ENCODE measurements at regions not wholly inside any gene's neighbourhood (a gene's known extent, or its start where the extent isn't known, plus 50 kb on each side); places are given as distances from the start of the nearest gene placed in this dataset.

DNA sequence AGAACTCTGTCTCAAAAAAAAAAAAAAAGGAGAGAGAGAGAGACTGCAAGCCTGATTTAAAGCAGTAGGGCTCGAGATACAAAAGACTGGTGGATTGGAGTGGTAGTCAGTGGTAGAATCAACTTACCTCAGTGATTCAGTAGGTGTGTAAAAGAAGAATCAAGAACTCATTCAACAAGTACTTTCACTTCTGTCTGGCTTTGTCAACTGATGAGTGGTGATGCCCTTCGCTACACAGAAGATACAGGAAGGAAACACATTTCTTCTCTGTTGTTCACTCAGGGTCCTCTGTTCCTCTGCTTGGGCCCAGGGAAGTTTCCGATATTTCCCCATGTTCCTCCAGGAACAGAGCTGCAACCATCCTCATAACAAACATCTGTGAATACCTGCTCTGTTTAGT is 68.6 kb upstream of the COG2 start:
- no peak overlapping the region for H2AFZ ChIP-seq (ENCODE audit: low read depth, low read length, poor library complexity, severe bottlenecking)
- no peaks in the 10 kb centered on the region for H3K79me2 ChIP-seq (ENCODE audit: insufficient read depth, low read length)
- ATAC-seq (no peak), DNase-seq (ENCODE audit: low read depth, low spot score) (no peak)
- H3K27me3 ChIP-seq (ENCODE audit: insufficient read depth, low read length) = peaks cover 19% of the 10 kb centered on the region
- H3K4me3 ChIP-seq (replicated peaks in 1 of 2; ENCODE audit: low read depth in 1 of 2, low read length in 2 of 2) = no peak overlapping the region
- POLR2A ChIA-PET = no interaction called here
- no peak overlapping the region for H3K4me2 ChIP-seq (ENCODE audit: low read length)
- no TSS peak for BruUV-seq (replicated peaks)
- no peaks in the 10 kb centered on the region for H4K20me1 ChIP-seq (ENCODE audit: insufficient read depth)
- H3K9ac ChIP-seq (ENCODE audit: low read length) = no peak overlapping the region
- H3K9me2 ChIP-seq (ENCODE audit: insufficient read depth) = no peaks in the 10 kb centered on the region
- no peak overlapping the region for H3K27ac ChIP-seq (ENCODE audit: low read depth, low read length)
- intact Hi-C loops (cut with micrococcal nuclease) = no loop called here
- no peaks in the 10 kb centered on the region for H3K9me3 ChIP-seq (ENCODE audit: control insufficient read depth in 1 of 2, insufficient read depth in 1 of 2, low read depth in 1 of 2, low read length in 2 of 2)
- RAD21 ChIA-PET (ENCODE audit: low non-redundant PET in 1 of 2, low total read pairs in 2 of 2, uncharacterized antibody in 2 of 2, unreplicated experiment in 2 of 2) = no interaction called here
- H3K36me3 ChIP-seq (ENCODE audit: control insufficient read depth in 1 of 2, insufficient read depth in 2 of 2, low read length in 2 of 2) = no peaks in the 10 kb centered on the region
- 0 out of 4 replicates have a peak, but pooled peaks cover 0 to under 1% of the 10 kb centered on the region in 2 experiments for H3K4me1 ChIP-seq (ENCODE audit: control insufficient read depth in 1 of 2, insufficient read depth in 2 of 2, low read length in 2 of 2)
- CTCF ChIA-PET = no interaction called here
- no peak for TF ChIP-seq CBX3 (IDR thresholded peaks at IDR 0.05; ENCODE audit: low read depth)
- no peak for TF ChIP-seq EGR1 (IDR thresholded peaks at IDR 0.05; ENCODE audit: low read depth)
- no peak for TF ChIP-seq ZNF274 (IDR thresholded peaks at IDR 0.05; ENCODE audit: low read depth, low read length)
- TF ChIP-seq, protein P1, sequence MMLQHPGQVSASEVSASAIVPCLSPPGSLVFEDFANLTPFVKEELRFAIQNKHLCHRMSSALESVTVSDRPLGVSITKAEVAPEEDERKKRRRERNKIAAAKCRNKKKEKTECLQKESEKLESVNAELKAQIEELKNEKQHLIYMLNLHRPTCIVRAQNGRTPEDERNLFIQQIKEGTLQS (IDR thresholded peaks at IDR 0.05) = no peak
- TF ChIP-seq, protein P2, sequence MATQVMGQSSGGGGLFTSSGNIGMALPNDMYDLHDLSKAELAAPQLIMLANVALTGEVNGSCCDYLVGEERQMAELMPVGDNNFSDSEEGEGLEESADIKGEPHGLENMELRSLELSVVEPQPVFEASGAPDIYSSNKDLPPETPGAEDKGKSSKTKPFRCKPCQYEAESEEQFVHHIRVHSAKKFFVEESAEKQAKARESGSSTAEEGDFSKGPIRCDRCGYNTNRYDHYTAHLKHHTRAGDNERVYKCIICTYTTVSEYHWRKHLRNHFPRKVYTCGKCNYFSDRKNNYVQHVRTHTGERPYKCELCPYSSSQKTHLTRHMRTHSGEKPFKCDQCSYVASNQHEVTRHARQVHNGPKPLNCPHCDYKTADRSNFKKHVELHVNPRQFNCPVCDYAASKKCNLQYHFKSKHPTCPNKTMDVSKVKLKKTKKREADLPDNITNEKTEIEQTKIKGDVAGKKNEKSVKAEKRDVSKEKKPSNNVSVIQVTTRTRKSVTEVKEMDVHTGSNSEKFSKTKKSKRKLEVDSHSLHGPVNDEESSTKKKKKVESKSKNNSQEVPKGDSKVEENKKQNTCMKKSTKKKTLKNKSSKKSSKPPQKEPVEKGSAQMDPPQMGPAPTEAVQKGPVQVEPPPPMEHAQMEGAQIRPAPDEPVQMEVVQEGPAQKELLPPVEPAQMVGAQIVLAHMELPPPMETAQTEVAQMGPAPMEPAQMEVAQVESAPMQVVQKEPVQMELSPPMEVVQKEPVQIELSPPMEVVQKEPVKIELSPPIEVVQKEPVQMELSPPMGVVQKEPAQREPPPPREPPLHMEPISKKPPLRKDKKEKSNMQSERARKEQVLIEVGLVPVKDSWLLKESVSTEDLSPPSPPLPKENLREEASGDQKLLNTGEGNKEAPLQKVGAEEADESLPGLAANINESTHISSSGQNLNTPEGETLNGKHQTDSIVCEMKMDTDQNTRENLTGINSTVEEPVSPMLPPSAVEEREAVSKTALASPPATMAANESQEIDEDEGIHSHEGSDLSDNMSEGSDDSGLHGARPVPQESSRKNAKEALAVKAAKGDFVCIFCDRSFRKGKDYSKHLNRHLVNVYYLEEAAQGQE (IDR thresholded peaks at IDR 0.05; ENCODE audit: low read depth) = no peak
- TF ChIP-seq, protein P3, sequence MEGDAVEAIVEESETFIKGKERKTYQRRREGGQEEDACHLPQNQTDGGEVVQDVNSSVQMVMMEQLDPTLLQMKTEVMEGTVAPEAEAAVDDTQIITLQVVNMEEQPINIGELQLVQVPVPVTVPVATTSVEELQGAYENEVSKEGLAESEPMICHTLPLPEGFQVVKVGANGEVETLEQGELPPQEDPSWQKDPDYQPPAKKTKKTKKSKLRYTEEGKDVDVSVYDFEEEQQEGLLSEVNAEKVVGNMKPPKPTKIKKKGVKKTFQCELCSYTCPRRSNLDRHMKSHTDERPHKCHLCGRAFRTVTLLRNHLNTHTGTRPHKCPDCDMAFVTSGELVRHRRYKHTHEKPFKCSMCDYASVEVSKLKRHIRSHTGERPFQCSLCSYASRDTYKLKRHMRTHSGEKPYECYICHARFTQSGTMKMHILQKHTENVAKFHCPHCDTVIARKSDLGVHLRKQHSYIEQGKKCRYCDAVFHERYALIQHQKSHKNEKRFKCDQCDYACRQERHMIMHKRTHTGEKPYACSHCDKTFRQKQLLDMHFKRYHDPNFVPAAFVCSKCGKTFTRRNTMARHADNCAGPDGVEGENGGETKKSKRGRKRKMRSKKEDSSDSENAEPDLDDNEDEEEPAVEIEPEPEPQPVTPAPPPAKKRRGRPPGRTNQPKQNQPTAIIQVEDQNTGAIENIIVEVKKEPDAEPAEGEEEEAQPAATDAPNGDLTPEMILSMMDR (IDR thresholded peaks at IDR 0.05 in 2 of 3, conservative IDR thresholded peaks at IDR 0.05 in 1 of 3; ENCODE audit: borderline replicate concordance in 1 of 3, insufficient read depth in 1 of 3, low read depth in 2 of 3, low read length in 2 of 3) = no peak
- no peak for TF ChIP-seq EZH2phosphoT487 (IDR thresholded peaks at IDR 0.05; ENCODE audit: borderline replicate concordance)
- no peak for TF ChIP-seq ZFX (IDR thresholded peaks at IDR 0.05)
- TF ChIP-seq ELF1 (IDR thresholded peaks at IDR 0.05; ENCODE audit: borderline replicate concordance, low read depth) = no peak
- TF ChIP-seq POLR2A (IDR thresholded peaks at IDR 0.05; ENCODE audit: borderline replicate concordance, extremely low read depth, insufficient read depth, insufficient read length) = no peak
- TF ChIP-seq CEBPB (IDR thresholded peaks at IDR 0.05; ENCODE audit: low read depth) = no peak
- no peak for TF ChIP-seq SP1 (IDR thresholded peaks at IDR 0.05; ENCODE audit: low read depth)
- no peak for TF ChIP-seq SRF (IDR thresholded peaks at IDR 0.05; ENCODE audit: low read depth)
- TF ChIP-seq POLR2AphosphoS5 (IDR thresholded peaks at IDR 0.05; ENCODE audit: low read depth, low read length) = no peak
- TF ChIP-seq, protein P4, sequence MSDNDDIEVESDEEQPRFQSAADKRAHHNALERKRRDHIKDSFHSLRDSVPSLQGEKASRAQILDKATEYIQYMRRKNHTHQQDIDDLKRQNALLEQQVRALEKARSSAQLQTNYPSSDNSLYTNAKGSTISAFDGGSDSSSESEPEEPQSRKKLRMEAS (IDR thresholded peaks at IDR 0.05) = no peak
- no peak for TF ChIP-seq RAD21 (IDR thresholded peaks at IDR 0.05; ENCODE audit: low read depth)
- TF ChIP-seq, protein P5, sequence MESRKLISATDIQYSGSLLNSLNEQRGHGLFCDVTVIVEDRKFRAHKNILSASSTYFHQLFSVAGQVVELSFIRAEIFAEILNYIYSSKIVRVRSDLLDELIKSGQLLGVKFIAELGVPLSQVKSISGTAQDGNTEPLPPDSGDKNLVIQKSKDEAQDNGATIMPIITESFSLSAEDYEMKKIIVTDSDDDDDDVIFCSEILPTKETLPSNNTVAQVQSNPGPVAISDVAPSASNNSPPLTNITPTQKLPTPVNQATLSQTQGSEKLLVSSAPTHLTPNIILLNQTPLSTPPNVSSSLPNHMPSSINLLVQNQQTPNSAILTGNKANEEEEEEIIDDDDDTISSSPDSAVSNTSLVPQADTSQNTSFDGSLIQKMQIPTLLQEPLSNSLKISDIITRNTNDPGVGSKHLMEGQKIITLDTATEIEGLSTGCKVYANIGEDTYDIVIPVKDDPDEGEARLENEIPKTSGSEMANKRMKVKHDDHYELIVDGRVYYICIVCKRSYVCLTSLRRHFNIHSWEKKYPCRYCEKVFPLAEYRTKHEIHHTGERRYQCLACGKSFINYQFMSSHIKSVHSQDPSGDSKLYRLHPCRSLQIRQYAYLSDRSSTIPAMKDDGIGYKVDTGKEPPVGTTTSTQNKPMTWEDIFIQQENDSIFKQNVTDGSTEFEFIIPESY (IDR thresholded peaks at IDR 0.05; ENCODE audit: extremely low read depth, insufficient replicate concordance, low read length) = no peak
- no peak for TF ChIP-seq EZH2 (IDR thresholded peaks at IDR 0.05)
- TF ChIP-seq FOSL1 (IDR thresholded peaks at IDR 0.05; ENCODE audit: low read depth) = no peak
